Mesothelial cell of epicardium (in vitro differentiated cells): ENCODE measurements at regions not wholly inside any gene's neighbourhood (a gene's known extent, or its start where the extent isn't known, plus 50 kb on each side); places are given as distances from the start of the nearest gene placed in this dataset.

Source experiments
- DNase-seq, 2 experiments: peaks; one replicate each; pipeline ENCODE4 v3.0.0; 2021; ENCODE audit warnings: low spot score in 2 of 2; ENCODE audit not compliant: unreplicated experiment in 2 of 2
- H3K27ac Mint-ChIP-seq: 2 replicates; pipeline ENCODE4 v1.8.0; 2021; ENCODE audit warnings: mixed read lengths
- H3K27me3 Mint-ChIP-seq: 2 replicates; pipeline ENCODE4 v1.8.0; 2021; ENCODE audit warnings: low read depth, mixed read lengths
- H3K36me3 Mint-ChIP-seq: 2 replicates; pipeline ENCODE4 v1.8.0; 2021; ENCODE audit warnings: mixed read lengths
- H3K4me1 Mint-ChIP-seq: 2 replicates; pipeline ENCODE4 v1.8.0; 2021; ENCODE audit warnings: mixed read lengths
- H3K4me3 Mint-ChIP-seq: 2 replicates; pipeline ENCODE4 v1.8.0; 2021; ENCODE audit warnings: mild to moderate bottlenecking, moderate library complexity, mixed read lengths
- H3K9me3 Mint-ChIP-seq: 2 replicates; pipeline ENCODE4 v1.8.0; 2021; ENCODE audit warnings: mixed read lengths
- TF ChIP-seq, protein P1 (sequence below): fragments of 200-600 bp; sonication (generic); IDR thresholded peaks from one replicate; pipeline ENCODE4 v1.5.0; 2021; ENCODE audit warnings: antibody characterized with exemption; ENCODE audit not compliant: unreplicated experiment

DNA sequence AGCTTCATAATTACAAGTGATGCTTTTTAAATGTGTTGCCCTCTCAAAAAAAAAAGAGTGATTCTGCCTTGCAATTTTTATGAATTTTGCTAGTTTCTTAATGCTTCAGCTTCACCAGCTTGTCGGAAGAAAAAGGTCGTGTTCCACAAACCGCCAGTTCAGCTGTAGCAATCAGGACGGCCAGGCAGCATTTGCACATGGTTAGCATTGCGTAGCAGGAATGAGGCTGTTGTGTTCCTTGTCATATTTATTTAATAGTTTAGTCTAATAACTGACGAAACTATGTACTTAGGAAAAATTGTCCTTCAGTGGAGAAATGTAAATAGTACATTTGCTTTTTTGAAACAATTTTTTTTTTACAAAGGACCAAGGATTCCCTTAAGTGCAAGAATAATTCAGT, 64.9 kb upstream of the SELENOK start:
- TF ChIP-seq, protein P1, sequence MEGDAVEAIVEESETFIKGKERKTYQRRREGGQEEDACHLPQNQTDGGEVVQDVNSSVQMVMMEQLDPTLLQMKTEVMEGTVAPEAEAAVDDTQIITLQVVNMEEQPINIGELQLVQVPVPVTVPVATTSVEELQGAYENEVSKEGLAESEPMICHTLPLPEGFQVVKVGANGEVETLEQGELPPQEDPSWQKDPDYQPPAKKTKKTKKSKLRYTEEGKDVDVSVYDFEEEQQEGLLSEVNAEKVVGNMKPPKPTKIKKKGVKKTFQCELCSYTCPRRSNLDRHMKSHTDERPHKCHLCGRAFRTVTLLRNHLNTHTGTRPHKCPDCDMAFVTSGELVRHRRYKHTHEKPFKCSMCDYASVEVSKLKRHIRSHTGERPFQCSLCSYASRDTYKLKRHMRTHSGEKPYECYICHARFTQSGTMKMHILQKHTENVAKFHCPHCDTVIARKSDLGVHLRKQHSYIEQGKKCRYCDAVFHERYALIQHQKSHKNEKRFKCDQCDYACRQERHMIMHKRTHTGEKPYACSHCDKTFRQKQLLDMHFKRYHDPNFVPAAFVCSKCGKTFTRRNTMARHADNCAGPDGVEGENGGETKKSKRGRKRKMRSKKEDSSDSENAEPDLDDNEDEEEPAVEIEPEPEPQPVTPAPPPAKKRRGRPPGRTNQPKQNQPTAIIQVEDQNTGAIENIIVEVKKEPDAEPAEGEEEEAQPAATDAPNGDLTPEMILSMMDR = no peak
- Mint-ChIP-seq H3K36me3 (no peaks in the 10 kb centered on the region), H3K27me3 (peaks cover 37% of the 10 kb centered on the region), H3K27ac (no peak overlapping the region), H3K9me3 (peaks cover 12% of the 10 kb centered on the region), H3K4me1 (peaks cover 2% of the 10 kb centered on the region), H3K4me3 (no peak overlapping the region)
- DNase-seq = no peak

DNA sequence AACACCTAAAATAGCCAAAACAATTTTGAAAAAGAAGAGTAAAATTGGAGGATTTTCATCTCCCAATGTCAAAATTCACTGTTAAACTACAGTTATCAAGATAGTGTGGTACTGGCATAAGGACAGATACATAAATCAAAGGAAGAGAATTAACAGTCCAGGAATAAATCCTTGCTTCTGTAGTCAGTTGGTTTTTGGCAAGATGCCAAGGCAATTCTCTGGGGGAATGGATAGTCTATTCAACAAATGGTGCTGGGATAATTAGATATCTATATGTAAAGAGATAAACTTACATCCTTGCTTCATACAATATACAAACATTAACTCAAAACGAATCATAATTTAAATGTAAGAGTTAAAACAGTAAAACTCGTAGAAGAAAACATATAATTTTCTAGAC, 57.9 kb upstream of the SELENOK start:
- Mint-ChIP-seq H3K27me3 (peaks cover 37% of the 10 kb centered on the region), H3K9me3 (peaks cover 21% of the 10 kb centered on the region), H3K4me3 (no peak overlapping the region), H3K4me1 (no peaks in the 10 kb centered on the region), H3K27ac (no peak overlapping the region), H3K36me3 (peaks cover 10% of the 10 kb centered on the region)
- TF ChIP-seq, protein P1 = no peak
- no peak for DNase-seq

DNA sequence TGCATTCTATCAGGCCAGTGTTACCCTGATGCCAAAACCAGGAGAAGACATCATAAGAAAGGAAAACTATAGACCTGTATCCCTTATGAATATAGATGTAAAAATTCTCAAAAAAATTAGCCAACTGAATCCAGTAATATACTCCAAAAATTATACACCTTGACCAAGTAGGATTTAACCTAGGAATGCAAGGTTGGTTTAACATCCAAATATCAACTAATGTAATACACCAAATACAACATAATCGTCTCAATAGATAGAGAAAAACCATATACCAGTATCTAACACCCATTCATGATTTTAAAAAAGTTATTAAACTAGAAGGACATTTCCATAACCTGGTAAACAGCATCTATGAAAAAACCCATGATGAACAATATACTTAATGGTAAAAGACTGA, 56.5 kb upstream of the SELENOK start:
- H3K9me3 Mint-ChIP-seq = peaks cover 21% of the 10 kb centered on the region
- no peak for DNase-seq
- H3K4me1 Mint-ChIP-seq = no peaks in the 10 kb centered on the region
- no peak overlapping the region for H3K27ac Mint-ChIP-seq
- no peak overlapping the region for H3K4me3 Mint-ChIP-seq
- TF ChIP-seq, protein P1 = no peak
- peaks cover 10% of the 10 kb centered on the region for H3K36me3 Mint-ChIP-seq
- H3K27me3 Mint-ChIP-seq = peaks cover 38% of the 10 kb centered on the region

DNA sequence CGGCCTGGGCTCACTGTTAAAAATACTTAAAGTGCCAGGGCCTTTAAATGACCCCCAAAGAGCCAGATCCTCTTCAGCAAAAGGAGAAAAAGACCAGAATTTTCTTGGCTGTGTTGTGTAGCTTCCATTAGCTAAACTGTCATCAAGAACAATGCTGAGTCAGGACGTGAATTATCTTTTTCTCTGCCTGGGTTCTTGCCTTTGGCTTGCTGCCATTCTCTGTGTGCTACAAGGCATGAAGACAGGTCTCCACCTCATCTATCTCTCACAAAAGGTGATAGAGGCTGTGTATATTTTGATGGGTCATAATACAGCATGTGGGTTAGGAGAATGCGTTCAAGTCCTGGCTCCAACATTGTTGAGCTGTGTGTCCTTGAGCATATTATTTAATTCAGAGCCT, 52.4 kb upstream of the SELENOK start:
- H3K27ac Mint-ChIP-seq = no peak overlapping the region
- peaks cover 50% of the 10 kb centered on the region for H3K27me3 Mint-ChIP-seq
- TF ChIP-seq, protein P1 = no peak
- DNase-seq = no peak
- H3K9me3 Mint-ChIP-seq = peaks cover 21% of the 10 kb centered on the region
- no peaks in the 10 kb centered on the region for H3K4me1 Mint-ChIP-seq
- peaks cover 10% of the 10 kb centered on the region for H3K36me3 Mint-ChIP-seq
- no peak overlapping the region for H3K4me3 Mint-ChIP-seq

DNA sequence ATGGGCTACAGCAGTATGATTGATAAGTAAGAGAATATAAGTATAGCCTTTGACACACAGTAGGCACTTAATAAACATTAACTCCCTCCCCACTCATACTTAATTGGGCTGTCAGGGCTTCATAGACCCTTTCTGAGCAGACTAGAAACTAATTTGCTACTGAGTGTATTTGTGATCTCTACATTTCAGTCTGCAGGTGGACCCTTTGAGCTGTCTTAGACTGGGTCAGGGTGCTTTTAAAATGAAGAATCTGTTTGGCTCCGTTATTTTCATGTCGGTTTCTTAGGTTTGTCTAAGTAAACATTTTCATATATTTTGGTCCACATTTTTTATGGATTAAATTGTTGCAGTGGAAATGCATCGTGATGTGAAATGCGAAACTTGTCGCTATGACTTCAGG, 50.3 kb upstream of the SELENOK start:
- no peak overlapping the region for H3K27ac Mint-ChIP-seq
- H3K4me3 Mint-ChIP-seq = no peak overlapping the region
- no peaks in the 10 kb centered on the region for H3K4me1 Mint-ChIP-seq

More for the DNA sequence above, 50.3 kb upstream of the SELENOK start:
- H3K36me3 Mint-ChIP-seq = peaks cover 10% of the 10 kb centered on the region
- TF ChIP-seq, protein P1 = no peak
- peaks cover 12% of the 10 kb centered on the region for H3K9me3 Mint-ChIP-seq
- DNase-seq = no peak
- peaks cover 64% of the 10 kb centered on the region for H3K27me3 Mint-ChIP-seq
